NT2/D1 (cell line): ENCODE measurements at regions not wholly inside any gene's neighbourhood (a gene's known extent, or its start where the extent isn't known, plus 50 kb on each side); places are given as distances from the start of the nearest gene placed in this dataset.

Experiments
- YY1 ChIP-seq: IDR thresholded peaks from 2 replicates; pipeline ENCODE4 v1.6.1; 2011; ENCODE audit not compliant: insufficient read length, insufficient read depth
- ZNF274 ChIP-seq: IDR thresholded peaks from 2 replicates; pipeline ENCODE4 v1.6.1; 2011; ENCODE audit warnings: mild to moderate bottlenecking, low read depth, low read length

DNA sequence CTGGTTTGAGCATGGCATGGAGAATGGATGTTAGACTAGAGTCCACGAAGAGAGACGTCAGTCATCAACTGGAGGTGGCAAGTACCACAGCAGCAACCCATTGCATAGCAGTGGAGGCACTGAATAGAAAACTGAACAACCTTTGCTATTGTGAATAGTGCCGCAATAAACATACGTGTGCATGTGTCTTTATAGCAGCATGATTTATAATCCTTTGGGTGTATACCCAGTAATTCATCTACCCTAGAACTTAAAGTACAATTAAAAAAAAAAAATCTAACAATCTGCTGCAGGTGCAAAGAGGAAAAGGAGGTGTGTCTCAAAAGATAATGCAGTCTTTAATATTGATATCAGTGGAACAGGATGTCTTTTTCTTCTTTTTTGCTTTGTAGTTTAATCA, 443.4 kb upstream of the ISX start:
- no peak for TF ChIP-seq ZNF274
- no peak for TF ChIP-seq YY1
